ENCODE measurements at regions not wholly inside any gene's neighbourhood (a gene's known extent, or its start where the extent isn't known, plus 50 kb on each side); places are given as distances from the start of the nearest gene placed in this dataset.
"Not testable (repeated sequence)": the region's sequence is repeated elsewhere in the genome, so short reads cannot be mapped to it uniquely, and the experiment has no call there.

GRCh38 chr1:114269539-114269938 is 115.9 kb upstream of the SYT6 start:
- H3K36me3 Mint-ChIP-seq (ENCODE audit: low read depth), result no peaks in the 10 kb centered on the region
- DNase-seq (no peak), ATAC-seq (no peak)
- H3K9me3 Mint-ChIP-seq, result no peaks in the 10 kb centered on the region
- H3K27me3 Mint-ChIP-seq, result peaks cover 2% of the 10 kb centered on the region
- H3K27ac Mint-ChIP-seq, result no peak overlapping the region
- no peak overlapping the region for H3K4me3 Mint-ChIP-seq
- no peaks in the 10 kb centered on the region for H3K4me1 Mint-ChIP-seq

- Mint-ChIP-seq H3K27ac (no peak overlapping the region), H3K4me1 (no peaks in the 10 kb centered on the region)
These were observed 109.7 kb upstream of the SYT6 start for GRCh38 chr1:114263343-114263742.

GRCh38 chr1:114262337-114262736 is 108.7 kb upstream of the SYT6 start:
- ATAC-seq (no peak), DNase-seq (no peak)
- no peaks in the 10 kb centered on the region for H3K4me1 Mint-ChIP-seq
- H3K36me3 Mint-ChIP-seq (ENCODE audit: low read depth), result no peaks in the 10 kb centered on the region
- no peak overlapping the region for H3K4me3 Mint-ChIP-seq
- peaks cover 2% of the 10 kb centered on the region for H3K27me3 Mint-ChIP-seq
- no peaks in the 10 kb centered on the region for H3K9me3 Mint-ChIP-seq
- H3K27ac Mint-ChIP-seq, result no peak overlapping the region

More at GRCh38 chr1:114263343-114263742, 109.7 kb upstream of the SYT6 start:
- ATAC-seq (no peak), DNase-seq (no peak)
- Mint-ChIP-seq H3K4me3 (no peak overlapping the region), H3K9me3 (no peaks in the 10 kb centered on the region), H3K36me3 (ENCODE audit: low read depth) (no peaks in the 10 kb centered on the region), H3K27me3 (peaks cover 2% of the 10 kb centered on the region)

- ATAC-seq (no peak), DNase-seq (no peak)
- H3K4me3 Mint-ChIP-seq, result no peak overlapping the region
- H3K27ac Mint-ChIP-seq, result no peak overlapping the region
- H3K9me3 Mint-ChIP-seq, result no peaks in the 10 kb centered on the region
- H3K4me1 Mint-ChIP-seq, result no peaks in the 10 kb centered on the region
- H3K36me3 Mint-ChIP-seq (ENCODE audit: low read depth), result no peaks in the 10 kb centered on the region
- H3K27me3 Mint-ChIP-seq, result peaks cover 2% of the 10 kb centered on the region
These were observed 107.3 kb upstream of the SYT6 start for GRCh38 chr1:114260805-114261484.

- Mint-ChIP-seq H3K4me1 (no peaks in the 10 kb centered on the region), H3K9me3 (peaks cover 1% of the 10 kb centered on the region), H3K27me3 (no peaks in the 10 kb centered on the region), H3K36me3 (ENCODE audit: low read depth) (no peaks in the 10 kb centered on the region), H3K4me3 (no peak overlapping the region), H3K27ac (no peak overlapping the region)
- no peak for ATAC-seq
- DNase-seq, result no peak
These were observed 106.0 kb upstream of the SYT6 start for GRCh38 chr1:114259511-114260160.

- Mint-ChIP-seq H3K27me3 (no peaks in the 10 kb centered on the region), H3K4me1 (no peaks in the 10 kb centered on the region), H3K27ac (no peak overlapping the region), H3K4me3 (no peak overlapping the region), H3K36me3 (ENCODE audit: low read depth) (no peaks in the 10 kb centered on the region), H3K9me3 (peaks cover 4% of the 10 kb centered on the region)
- DNase-seq (no peak), ATAC-seq (no peak)
These were observed 105.0 kb upstream of the SYT6 start for GRCh38 chr1:114258633-114259032.

- H3K4me1 Mint-ChIP-seq, result no peaks in the 10 kb centered on the region
- ATAC-seq (no peak), DNase-seq (no peak)
- H3K27me3 Mint-ChIP-seq, result no peaks in the 10 kb centered on the region
- H3K9me3 Mint-ChIP-seq, result peaks cover 4% of the 10 kb centered on the region
- H3K36me3 Mint-ChIP-seq (ENCODE audit: low read depth), result no peaks in the 10 kb centered on the region
- no peak overlapping the region for H3K27ac Mint-ChIP-seq
- no peak overlapping the region for H3K4me3 Mint-ChIP-seq
These were observed 104.4 kb upstream of the SYT6 start for GRCh38 chr1:114258074-114258473.

- Mint-ChIP-seq H3K36me3 (ENCODE audit: low read depth) (no peaks in the 10 kb centered on the region), H3K4me1 (no peaks in the 10 kb centered on the region), H3K27me3 (no peaks in the 10 kb centered on the region), H3K9me3 (peaks cover 4% of the 10 kb centered on the region), H3K4me3 (no peak overlapping the region), H3K27ac (no peak overlapping the region)
- no peak for DNase-seq
- no peak for ATAC-seq
These were observed 103.9 kb upstream of the SYT6 start for GRCh38 chr1:114257554-114257953.

- H3K4me3 Mint-ChIP-seq, result no peak overlapping the region
- H3K27ac Mint-ChIP-seq, result no peak overlapping the region
- H3K4me1 Mint-ChIP-seq, result no peaks in the 10 kb centered on the region
- no peak for DNase-seq
- no peaks in the 10 kb centered on the region for H3K27me3 Mint-ChIP-seq
- no peaks in the 10 kb centered on the region for H3K36me3 Mint-ChIP-seq (ENCODE audit: low read depth)
- peaks cover 4% of the 10 kb centered on the region for H3K9me3 Mint-ChIP-seq
- no peak for ATAC-seq
These were observed 100.2 kb upstream of the SYT6 start for GRCh38 chr1:114253900-114254299.

- H3K4me1 Mint-ChIP-seq, result no peaks in the 10 kb centered on the region
- peaks cover 4% of the 10 kb centered on the region for H3K9me3 Mint-ChIP-seq
- no peaks in the 10 kb centered on the region for H3K27me3 Mint-ChIP-seq
- ATAC-seq, result no peak
- no peaks in the 10 kb centered on the region for H3K36me3 Mint-ChIP-seq (ENCODE audit: low read depth)
- H3K4me3 Mint-ChIP-seq, result no peak overlapping the region
- no peak overlapping the region for H3K27ac Mint-ChIP-seq
- DNase-seq, result no peak
These were observed 97.9 kb upstream of the SYT6 start for GRCh38 chr1:114251573-114251939.

- ATAC-seq, result no peak
- H3K27ac Mint-ChIP-seq, result no peak overlapping the region
- H3K36me3 Mint-ChIP-seq (ENCODE audit: low read depth), result no peaks in the 10 kb centered on the region
- no peak for DNase-seq
- peaks cover 4% of the 10 kb centered on the region for H3K9me3 Mint-ChIP-seq
- no peaks in the 10 kb centered on the region for H3K4me1 Mint-ChIP-seq
- H3K27me3 Mint-ChIP-seq, result no peaks in the 10 kb centered on the region
- H3K4me3 Mint-ChIP-seq, result no peak overlapping the region
These were observed 97.3 kb upstream of the SYT6 start for GRCh38 chr1:114250683-114251572.

GRCh38 chr1:114249691-114250090 is 96.0 kb upstream of the SYT6 start:
- H3K36me3 Mint-ChIP-seq (ENCODE audit: low read depth), result no peaks in the 10 kb centered on the region

GRCh38 chr1:114248162-114248561 is 94.5 kb upstream of the SYT6 start:
- peaks cover 9% of the 10 kb centered on the region for H3K9me3 Mint-ChIP-seq
- peaks cover 6% of the 10 kb centered on the region for H3K36me3 Mint-ChIP-seq (ENCODE audit: low read depth)
- H3K27ac Mint-ChIP-seq, result no peak overlapping the region
- no peak overlapping the region for H3K4me3 Mint-ChIP-seq
- H3K27me3 Mint-ChIP-seq, result no peaks in the 10 kb centered on the region
- H3K4me1 Mint-ChIP-seq, result no peaks in the 10 kb centered on the region
- ATAC-seq (no peak), DNase-seq (no peak)

More at GRCh38 chr1:114249691-114250090, 96.0 kb upstream of the SYT6 start:
- Mint-ChIP-seq H3K27me3 (no peaks in the 10 kb centered on the region), H3K4me3 (no peak overlapping the region), H3K4me1 (no peaks in the 10 kb centered on the region), H3K9me3 (peaks cover 3% of the 10 kb centered on the region), H3K27ac (no peak overlapping the region)
- ATAC-seq, result no peak
- no peak for DNase-seq

- not testable (repeated sequence) for H3K27ac Mint-ChIP-seq; H3K4me1 Mint-ChIP-seq; DNase-seq; H3K9me3 Mint-ChIP-seq; H3K27me3 Mint-ChIP-seq; H3K4me3 Mint-ChIP-seq; H3K36me3 Mint-ChIP-seq (ENCODE audit: low read depth); ATAC-seq
These were observed 89.0 kb upstream of the SYT6 start for GRCh38 chr1:114242531-114243210.
